ENCODE measurements at regions not wholly inside any gene's neighbourhood (a gene's known extent, or its start where the extent isn't known, plus 50 kb on each side); places are given as distances from the start of the nearest gene placed in this dataset.

DNA sequence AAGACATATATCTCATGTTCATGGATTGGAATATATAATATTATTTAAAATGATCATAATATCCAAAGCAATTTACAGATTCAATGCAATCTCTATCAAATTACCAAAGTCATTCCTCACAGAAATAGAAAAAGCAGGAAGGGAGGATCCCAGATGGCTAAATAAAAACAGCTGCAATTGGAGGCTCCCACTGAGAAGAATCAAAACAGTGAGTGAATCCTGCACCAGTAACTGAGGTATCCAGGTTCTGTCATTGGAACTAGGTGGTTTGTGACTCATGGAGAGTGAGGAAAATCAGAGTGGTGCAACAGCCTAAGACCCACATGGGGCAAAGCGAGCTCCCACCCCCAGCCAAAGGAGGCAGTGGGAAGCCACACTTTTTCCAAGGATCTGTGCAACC lies 128.4 kb downstream of the MTERF1 start:
- TF ChIP-seq, protein P1, sequence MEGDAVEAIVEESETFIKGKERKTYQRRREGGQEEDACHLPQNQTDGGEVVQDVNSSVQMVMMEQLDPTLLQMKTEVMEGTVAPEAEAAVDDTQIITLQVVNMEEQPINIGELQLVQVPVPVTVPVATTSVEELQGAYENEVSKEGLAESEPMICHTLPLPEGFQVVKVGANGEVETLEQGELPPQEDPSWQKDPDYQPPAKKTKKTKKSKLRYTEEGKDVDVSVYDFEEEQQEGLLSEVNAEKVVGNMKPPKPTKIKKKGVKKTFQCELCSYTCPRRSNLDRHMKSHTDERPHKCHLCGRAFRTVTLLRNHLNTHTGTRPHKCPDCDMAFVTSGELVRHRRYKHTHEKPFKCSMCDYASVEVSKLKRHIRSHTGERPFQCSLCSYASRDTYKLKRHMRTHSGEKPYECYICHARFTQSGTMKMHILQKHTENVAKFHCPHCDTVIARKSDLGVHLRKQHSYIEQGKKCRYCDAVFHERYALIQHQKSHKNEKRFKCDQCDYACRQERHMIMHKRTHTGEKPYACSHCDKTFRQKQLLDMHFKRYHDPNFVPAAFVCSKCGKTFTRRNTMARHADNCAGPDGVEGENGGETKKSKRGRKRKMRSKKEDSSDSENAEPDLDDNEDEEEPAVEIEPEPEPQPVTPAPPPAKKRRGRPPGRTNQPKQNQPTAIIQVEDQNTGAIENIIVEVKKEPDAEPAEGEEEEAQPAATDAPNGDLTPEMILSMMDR (IDR thresholded peaks at IDR 0.05) = no peak
- TF ChIP-seq POLR2A (IDR thresholded peaks at IDR 0.05) (no peak), POLR2AphosphoS5 (IDR thresholded peaks at IDR 0.05) (no peak)
